ENCODE measurements at regions not wholly inside any gene's neighbourhood (a gene's known extent, or its start where the extent isn't known, plus 50 kb on each side); places are given as distances from the start of the nearest gene placed in this dataset.

DNA sequence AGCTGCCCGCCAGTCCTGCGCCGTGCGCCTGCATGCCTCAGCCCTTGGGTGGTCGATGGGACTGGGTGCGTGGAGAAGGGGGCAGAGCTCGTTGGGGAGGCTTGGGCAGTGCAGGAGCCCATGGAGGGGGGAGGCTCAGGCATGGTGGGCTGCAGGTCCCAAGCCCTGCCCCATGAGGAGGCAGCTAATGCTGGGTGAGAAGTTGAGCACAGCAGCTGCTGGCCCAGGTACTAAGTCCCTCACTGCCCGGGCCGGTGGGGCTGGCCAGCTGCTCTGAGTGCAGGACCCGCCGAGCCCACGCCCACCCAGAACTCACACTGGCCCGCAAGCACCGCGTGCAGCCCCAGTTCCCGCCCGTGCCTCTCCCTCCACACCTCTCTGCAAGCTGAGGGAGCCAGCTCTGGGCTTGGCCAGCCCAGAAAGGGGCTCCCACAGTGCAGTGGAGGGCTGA, 764.3 kb upstream of the TYRP1 start:
- DNase-seq (ENCODE audit: low spot score), result no peak

DNA sequence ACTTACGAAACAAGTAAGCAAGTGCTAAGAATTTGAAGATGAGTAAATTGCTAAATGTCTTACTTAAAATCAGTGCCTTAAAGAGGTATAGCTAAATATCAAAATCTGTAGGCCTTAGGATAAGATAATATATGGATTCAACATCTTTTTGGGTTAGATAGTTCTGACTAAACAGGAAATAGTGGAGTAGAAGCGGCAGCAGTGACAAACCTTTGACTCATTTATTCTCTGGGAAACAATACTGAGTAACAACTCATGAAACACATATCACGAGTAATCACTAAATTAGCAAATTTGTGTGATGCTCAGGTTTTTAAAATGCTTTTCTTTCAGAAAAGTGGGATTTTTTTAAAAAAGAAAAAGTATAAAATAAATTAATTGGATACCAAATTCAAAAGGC, 762.1 kb upstream of the TYRP1 start:
- peak; percentile 5 for DNase-seq (ENCODE audit: low spot score)

DNA sequence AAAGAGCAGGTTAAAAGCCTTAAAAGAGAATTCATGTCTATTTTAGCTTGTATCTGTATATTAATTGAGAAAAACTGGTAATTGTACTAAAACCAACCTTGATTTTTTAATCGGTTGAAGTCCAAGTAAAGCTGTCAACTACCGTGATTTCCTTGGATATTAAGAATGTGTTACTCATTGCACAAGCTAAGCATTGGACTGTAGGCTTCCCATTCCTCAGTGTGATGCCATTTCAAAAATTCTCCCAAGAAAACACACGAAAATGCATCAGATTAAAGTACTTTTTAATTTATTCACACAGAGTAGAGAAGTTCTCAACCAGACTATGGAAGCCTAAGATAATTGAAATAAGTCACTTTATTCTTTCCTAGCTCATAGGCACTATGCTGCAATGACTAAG, 761.4 kb upstream of the TYRP1 start:
- no peak for DNase-seq (ENCODE audit: low spot score)

DNA sequence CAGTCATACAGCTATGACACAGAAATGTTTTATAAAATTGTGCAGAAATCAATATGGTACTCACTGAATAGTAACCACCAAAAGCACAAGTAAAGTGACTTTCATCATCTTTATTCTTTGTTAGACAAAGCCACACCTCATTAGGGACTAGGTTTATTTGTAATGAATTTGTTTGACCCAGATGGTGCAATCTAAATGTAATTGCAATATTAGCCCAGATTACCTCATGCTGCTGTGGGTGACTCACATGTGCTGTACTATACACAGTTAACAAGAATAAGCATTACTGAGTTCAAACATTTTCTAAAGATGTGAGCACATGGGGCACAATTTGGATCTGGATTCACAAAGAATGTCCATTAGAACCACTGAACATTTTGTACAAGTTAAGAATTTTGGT, 759.3 kb upstream of the TYRP1 start:
- peak; percentile 29 for DNase-seq (ENCODE audit: low spot score)

DNA sequence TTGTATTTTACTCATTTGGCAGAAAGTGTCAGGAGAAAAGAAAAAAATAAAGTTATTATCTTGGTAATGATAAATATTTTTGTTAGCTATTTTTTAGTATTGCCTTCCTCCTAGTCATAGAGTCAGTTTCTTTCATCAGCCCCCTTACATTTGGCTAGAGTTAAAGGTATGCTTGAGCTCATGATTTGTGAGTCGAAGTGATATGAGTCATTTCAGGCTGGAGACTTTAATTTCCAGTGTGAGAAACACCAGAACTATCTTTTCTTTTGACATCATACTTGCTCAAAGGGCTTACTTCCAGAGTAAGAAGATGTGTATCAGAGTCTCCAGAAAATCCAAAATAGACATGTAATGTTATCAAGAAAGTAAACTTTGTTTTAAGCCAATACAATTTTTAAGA, 746.7 kb upstream of the TYRP1 start:
- DNase-seq (ENCODE audit: low spot score), result no peak

DNA sequence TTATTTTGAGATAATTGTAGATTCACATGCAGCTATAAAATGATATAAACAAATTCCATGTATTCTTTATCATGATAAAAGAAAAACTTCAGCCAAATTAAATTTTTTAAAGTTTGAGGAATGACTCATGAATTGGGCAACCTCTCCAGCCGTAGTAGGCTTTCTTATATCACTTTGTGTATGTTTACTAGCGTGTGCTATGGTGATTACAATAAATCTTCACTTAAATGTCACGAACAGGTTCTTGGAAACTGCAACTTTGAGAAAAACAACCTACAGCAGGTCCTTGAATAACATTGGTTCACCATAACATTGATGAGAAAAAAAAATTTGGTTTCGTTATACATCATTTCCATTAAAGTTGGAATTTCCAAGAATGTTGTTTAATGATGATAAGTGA, 730.9 kb upstream of the TYRP1 start:
- DNase-seq (ENCODE audit: low spot score), result no peak

DNA sequence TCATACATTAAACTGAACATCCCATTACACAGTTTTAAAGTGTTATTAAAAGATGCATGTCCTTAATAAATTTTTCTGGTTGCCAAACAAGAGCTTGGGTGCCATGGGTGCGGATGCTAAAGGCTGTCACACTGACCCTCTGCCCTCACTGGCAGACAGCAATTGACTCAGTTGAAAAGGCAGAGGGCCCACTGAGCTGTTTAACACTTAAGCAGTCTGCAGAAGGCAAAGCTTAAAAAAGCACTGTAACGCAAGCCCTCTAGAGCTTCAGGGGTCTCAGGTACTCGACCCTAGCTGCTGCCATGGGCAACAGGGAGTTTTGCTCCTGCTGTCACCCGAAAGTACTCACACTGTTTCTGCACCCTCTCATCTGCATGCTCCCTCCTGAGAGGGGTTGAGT, 726.4 kb upstream of the TYRP1 start:
- no peak for DNase-seq (ENCODE audit: low spot score)

DNA sequence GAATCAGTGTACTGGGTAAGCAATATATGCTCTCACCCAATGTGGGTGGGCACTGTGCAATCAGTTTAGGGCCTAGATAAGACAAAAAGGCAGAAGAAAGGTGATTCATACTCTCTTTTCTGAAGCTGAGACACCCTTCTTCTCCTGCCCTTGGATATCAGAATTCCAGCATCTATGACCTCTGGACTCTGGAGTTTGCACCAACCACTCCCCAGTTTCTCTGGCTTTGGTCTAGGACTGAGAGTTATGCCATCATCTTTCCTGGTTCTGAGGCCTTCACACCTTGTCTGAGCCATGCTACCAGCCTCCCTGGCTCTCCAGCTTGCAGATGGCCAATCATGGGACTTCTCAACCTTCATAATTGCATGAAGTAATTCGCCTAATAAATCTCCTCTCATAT, 724.6 kb upstream of the TYRP1 start:
- DNase-seq (ENCODE audit: low spot score), result no peak

GRCh38 chr9:11973011-11973410, 720.2 kb upstream of the TYRP1 start:
- DNase-seq (ENCODE audit: low spot score), result no peak

GRCh38 chr9:11973511-11973910, 719.7 kb upstream of the TYRP1 start:
- DNase-seq (ENCODE audit: low spot score), result no peak

DNA sequence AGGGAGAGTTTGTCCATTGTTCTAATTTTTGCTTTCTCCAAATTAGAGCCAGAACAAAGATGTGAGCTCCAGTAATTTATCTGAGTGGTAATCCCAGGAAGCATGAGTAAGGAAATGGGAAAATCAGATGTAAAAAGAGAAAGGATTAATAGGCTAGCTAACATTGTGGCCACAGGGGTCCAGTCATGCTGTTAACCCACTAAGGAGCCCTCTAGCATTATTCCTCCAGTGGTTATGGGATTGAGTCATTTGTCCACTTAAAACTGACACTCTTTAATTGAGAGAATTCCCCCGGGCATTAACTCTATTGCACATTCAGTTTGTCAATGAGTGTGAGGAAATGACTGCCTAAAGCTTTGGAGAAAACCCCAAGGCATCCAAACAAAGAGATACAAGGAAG, 700.3 kb upstream of the TYRP1 start:
- DNase-seq (ENCODE audit: low spot score), result no peak

DNA sequence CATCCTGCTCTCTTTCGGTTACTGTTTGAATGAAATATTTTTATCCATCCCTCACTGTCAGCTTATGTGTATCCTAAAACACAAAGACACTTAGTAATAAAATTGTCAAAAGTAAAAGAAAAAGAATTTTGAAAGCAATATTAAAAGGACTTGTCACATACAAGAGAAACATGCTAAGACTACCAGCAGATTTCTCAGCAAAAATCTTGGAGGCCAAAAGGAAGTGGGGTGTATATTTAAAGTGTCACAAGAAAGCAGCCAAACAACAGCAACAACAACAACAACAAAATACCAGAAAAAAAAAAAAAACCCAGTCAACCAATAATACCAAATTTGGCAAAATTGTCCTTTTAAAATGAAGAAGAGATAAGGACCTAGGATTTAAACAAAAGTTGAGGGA, 678.7 kb upstream of the TYRP1 start:
- no peak for DNase-seq (ENCODE audit: low spot score)

- no peak for DNase-seq (ENCODE audit: low spot score)
Measured at GRCh38 chr9:12054235-12054634, 639.0 kb upstream of the TYRP1 start.

DNA sequence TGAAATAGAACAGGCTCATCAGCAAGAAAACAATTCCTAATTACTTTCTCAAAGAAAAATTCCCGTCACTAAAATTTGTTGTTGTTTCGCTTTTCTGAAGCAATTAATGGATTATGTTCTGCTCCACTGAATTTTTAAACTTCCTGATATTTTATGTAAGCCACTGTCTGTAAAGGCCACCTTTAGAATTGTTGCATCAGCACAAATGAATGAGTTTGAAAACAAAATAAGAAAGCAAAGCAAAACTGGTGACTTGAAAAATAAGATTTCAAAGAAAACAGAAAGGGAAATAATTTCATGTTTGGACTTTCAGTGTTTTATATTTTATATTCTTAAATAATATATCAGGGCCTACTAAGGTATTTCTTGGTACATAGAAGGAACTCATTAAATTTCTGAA, 636.3 kb upstream of the TYRP1 start:
- DNase-seq (ENCODE audit: low spot score), result no peak

GRCh38 chr9:12060067-12060466, 633.1 kb upstream of the TYRP1 start:
- no peak for DNase-seq (ENCODE audit: low spot score)

GRCh38 chr9:12060811-12061210, 632.4 kb upstream of the TYRP1 start:
- DNase-seq (ENCODE audit: low spot score), result no peak

DNA sequence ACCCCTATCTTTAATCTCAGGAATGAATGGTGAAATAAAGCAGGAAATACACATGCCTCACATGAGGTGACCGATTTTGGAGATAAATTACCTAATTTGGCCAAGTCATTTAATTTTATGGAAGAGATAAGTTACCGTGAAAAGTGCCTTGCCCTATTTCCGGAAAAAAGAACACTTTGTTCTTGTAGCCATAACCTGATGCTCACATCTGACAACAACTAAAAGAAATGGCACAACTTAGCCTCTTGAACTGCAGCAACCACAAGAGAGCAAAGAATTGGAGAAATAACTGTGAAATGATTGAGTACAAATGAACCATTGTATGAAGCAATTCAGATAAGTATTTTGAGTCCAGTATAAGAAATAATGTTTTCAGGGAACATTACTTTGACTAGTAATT, 628.1 kb upstream of the TYRP1 start:
- DNase-seq (ENCODE audit: low spot score), result no peak

GRCh38 chr9:12065686-12066085, 627.5 kb upstream of the TYRP1 start:
- DNase-seq (ENCODE audit: low spot score), result no peak

DNA sequence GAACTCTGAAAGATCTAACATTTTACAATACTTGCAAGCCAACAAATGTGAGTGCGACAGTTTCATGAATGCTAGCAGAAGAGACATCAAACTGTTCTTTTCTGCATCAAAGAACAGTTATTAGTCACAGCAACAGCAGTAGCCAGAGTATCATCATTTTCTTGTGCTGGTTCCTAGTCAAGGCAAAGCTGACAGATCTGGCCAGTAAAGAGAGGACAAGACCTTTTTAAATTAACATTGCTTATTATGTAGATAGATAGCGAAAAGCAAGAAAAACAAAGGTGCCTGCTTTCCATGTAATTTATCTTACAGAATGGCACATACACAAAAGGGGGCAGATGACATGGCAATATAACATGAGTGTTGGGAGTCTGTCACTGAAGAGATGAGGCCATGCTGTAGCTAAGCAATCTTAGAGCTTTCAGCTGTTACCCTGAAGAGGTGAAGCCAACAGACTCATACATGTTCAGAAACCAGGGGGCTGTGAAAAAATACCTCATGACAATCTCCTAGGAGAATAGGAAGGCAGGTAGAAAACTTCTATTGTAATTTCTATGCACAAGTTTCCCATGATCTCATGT, 626.6 kb upstream of the TYRP1 start:
- no peak for DNase-seq (ENCODE audit: low spot score)

DNA sequence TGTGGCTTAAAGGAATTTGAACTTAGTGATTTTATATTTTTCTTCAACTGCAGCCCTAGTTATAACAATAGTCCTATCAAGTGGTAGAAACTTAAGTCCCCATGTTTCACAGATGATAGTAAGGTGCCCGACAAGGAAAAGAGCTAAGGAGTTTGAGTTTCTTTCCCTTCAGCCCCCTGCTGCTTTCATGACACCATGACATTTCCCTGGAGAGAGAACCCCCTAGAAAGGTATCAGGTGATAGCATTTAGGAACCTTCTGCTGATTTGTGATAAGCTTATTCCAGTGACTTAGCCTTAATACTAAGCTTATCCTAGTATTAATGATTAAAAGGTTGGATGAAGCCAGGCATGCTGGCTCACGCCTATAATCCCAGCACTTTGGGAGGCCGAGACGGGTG, 623.8 kb upstream of the TYRP1 start:
- no peak for DNase-seq (ENCODE audit: low spot score)

- DNase-seq (ENCODE audit: low spot score), result no peak
Measured at GRCh38 chr9:12085399-12085798, 607.8 kb upstream of the TYRP1 start.

GRCh38 chr9:12091865-12092527, 601.2 kb upstream of the TYRP1 start:
- no peak for DNase-seq (ENCODE audit: low spot score)

DNA sequence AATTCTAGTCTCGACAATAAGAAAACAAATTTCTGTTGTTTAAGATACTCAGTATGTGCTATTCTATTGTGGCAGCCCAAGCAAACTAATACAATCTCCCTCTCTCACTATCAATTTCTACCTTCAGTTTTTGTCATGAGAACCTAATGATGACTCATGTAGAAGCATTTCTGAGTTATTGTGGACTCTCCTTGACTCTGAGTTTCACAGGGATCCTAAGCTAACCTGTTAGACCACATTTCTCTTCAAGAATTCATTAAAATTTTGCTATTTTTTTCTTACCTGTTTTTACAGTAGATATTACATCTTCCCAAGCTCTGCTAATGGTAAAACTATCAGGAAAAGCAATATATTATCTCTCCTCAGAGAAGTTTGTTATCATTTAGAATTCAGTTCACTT, 599.1 kb upstream of the TYRP1 start:
- DNase-seq (ENCODE audit: low spot score), result no peak

DNA sequence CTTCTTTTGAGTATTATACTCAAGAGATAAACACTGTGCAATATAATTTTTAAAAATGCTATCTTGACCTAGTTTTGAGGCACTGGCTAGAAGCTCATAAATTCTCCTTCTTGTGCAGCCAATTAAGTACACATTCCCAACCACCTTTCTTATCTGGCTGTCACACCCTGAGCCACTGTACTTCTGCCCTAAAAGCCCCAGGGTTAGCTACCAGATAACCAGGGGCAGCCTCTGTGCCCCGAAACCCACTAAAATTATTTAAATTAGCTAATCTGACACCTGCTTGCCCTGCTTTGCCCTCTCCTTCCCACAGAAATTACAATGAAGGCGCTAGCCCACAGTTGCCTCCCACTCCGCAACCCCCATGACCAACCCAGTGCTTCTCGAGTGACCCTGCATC, 597.3 kb upstream of the TYRP1 start:
- DNase-seq (ENCODE audit: low spot score), result no peak

Data from AG20443 (cell line).